ENCODE measurements at regions not wholly inside any gene's neighbourhood (a gene's known extent, or its start where the extent isn't known, plus 50 kb on each side); places are given as distances from the start of the nearest gene placed in this dataset.

DNA sequence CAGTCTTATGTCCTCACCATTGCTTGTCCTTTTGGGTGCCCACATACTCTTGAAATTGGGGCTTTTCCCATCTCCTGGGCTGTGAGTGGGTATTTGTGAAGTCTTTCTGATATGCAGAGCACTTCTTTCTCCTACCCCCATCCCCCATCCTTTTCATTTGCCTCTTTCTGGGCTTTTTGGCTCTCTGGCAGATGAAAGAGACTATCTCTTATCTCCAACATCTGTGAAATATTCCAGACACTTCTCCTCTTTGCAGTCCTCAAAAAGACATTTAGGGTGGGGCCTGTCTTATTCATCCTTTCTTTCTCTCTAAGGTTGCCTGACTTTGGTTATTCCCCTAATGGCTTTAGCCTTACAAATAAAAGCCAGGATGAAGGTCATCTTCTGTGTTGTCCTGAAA lies 462.2 kb upstream of the MKI67 start:
- TF ChIP-seq, protein P1, sequence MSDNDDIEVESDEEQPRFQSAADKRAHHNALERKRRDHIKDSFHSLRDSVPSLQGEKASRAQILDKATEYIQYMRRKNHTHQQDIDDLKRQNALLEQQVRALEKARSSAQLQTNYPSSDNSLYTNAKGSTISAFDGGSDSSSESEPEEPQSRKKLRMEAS (IDR thresholded peaks at IDR 0.05), result no peak
- TF ChIP-seq, protein P2, sequence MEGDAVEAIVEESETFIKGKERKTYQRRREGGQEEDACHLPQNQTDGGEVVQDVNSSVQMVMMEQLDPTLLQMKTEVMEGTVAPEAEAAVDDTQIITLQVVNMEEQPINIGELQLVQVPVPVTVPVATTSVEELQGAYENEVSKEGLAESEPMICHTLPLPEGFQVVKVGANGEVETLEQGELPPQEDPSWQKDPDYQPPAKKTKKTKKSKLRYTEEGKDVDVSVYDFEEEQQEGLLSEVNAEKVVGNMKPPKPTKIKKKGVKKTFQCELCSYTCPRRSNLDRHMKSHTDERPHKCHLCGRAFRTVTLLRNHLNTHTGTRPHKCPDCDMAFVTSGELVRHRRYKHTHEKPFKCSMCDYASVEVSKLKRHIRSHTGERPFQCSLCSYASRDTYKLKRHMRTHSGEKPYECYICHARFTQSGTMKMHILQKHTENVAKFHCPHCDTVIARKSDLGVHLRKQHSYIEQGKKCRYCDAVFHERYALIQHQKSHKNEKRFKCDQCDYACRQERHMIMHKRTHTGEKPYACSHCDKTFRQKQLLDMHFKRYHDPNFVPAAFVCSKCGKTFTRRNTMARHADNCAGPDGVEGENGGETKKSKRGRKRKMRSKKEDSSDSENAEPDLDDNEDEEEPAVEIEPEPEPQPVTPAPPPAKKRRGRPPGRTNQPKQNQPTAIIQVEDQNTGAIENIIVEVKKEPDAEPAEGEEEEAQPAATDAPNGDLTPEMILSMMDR (IDR thresholded peaks at IDR 0.05; ENCODE audit: low read depth, low read length, missing input control), result no peak

Data from liver (tissue), 2 donors.